Activated naive CD8-positive, alpha-beta T cell (primary cell): ENCODE measurements at regions not wholly inside any gene's neighbourhood (a gene's known extent, or its start where the extent isn't known, plus 50 kb on each side); places are given as distances from the start of the nearest gene placed in this dataset.
"Not testable (repeated sequence)": the region's sequence is repeated elsewhere in the genome, so short reads cannot be mapped to it uniquely, and the experiment has no call there.

Experiments used
- H3K27ac Mint-ChIP-seq: one replicate; pipeline ENCODE4 v1.8.0; 2021; ENCODE audit warnings: mixed read lengths
- H3K27me3 Mint-ChIP-seq: one replicate; pipeline ENCODE4 v1.8.0; 2021; ENCODE audit warnings: mixed read lengths
- H3K36me3 Mint-ChIP-seq: one replicate; pipeline ENCODE4 v1.8.0; 2021; ENCODE audit warnings: mixed read lengths
- H3K4me1 Mint-ChIP-seq: one replicate; pipeline ENCODE4 v1.8.0; 2021; ENCODE audit warnings: low read depth, mixed read lengths
- H3K4me3 Mint-ChIP-seq: one replicate; pipeline ENCODE4 v1.8.0; 2021; ENCODE audit warnings: mild to moderate bottlenecking, mixed read lengths
- H3K9me3 Mint-ChIP-seq: one replicate; pipeline ENCODE4 v1.8.0; 2021; ENCODE audit warnings: low read depth, mixed read lengths

GRCh38 chrX:905848-906566 lies 275.4 kb downstream of the SHOX start:
- Mint-ChIP-seq H3K36me3 (no peaks in the 10 kb centered on the region), H3K9me3 (no peaks in the 10 kb centered on the region), H3K27ac (no peak overlapping the region), H3K4me3 (no peak overlapping the region), H3K4me1 (no peaks in the 10 kb centered on the region), H3K27me3 (peaks cover 3% of the 10 kb centered on the region)

- Mint-ChIP-seq H3K4me1 (no peaks in the 10 kb centered on the region), H3K27me3 (peaks cover 4% of the 10 kb centered on the region), H3K36me3 (no peaks in the 10 kb centered on the region), H3K4me3 (no peak overlapping the region), H3K27ac (no peak overlapping the region), H3K9me3 (no peaks in the 10 kb centered on the region)
Measured at GRCh38 chrX:903116-903515, 272.5 kb downstream of the SHOX start.

- Mint-ChIP-seq H3K27me3 (peaks cover 1% of the 10 kb centered on the region), H3K4me1 (no peaks in the 10 kb centered on the region), H3K36me3 (no peaks in the 10 kb centered on the region), H3K27ac (no peak overlapping the region), H3K4me3 (no peak overlapping the region), H3K9me3 (peaks cover 23% of the 10 kb centered on the region)
Measured at GRCh38 chrX:896256-896655, 265.7 kb downstream of the SHOX start.

- H3K9me3 Mint-ChIP-seq = peaks cover 26% of the 10 kb centered on the region
- H3K27ac Mint-ChIP-seq = no peak overlapping the region
Measured at GRCh38 chrX:889966-890651, 259.5 kb downstream of the SHOX start.

GRCh38 chrX:887724-888123 lies 257.1 kb downstream of the SHOX start:
- not testable (repeated sequence) for H3K4me1 Mint-ChIP-seq, H3K27me3 Mint-ChIP-seq, H3K36me3 Mint-ChIP-seq, H3K9me3 Mint-ChIP-seq, H3K4me3 Mint-ChIP-seq, H3K27ac Mint-ChIP-seq

More at GRCh38 chrX:889966-890651, 259.5 kb downstream of the SHOX start:
- Mint-ChIP-seq H3K36me3 (no peaks in the 10 kb centered on the region), H3K4me3 (no peak overlapping the region), H3K4me1 (no peaks in the 10 kb centered on the region), H3K27me3 (no peaks in the 10 kb centered on the region)

- Mint-ChIP-seq H3K4me3 (no peak overlapping the region), H3K27ac (no peak overlapping the region), H3K9me3 (no peaks in the 10 kb centered on the region), H3K36me3 (no peaks in the 10 kb centered on the region), H3K4me1 (no peaks in the 10 kb centered on the region), H3K27me3 (peaks cover 4% of the 10 kb centered on the region)
Measured at GRCh38 chrX:883588-883987, 253.0 kb downstream of the SHOX start.

- not testable (repeated sequence) for H3K36me3 Mint-ChIP-seq, H3K4me1 Mint-ChIP-seq, H3K4me3 Mint-ChIP-seq, H3K27me3 Mint-ChIP-seq, H3K9me3 Mint-ChIP-seq, H3K27ac Mint-ChIP-seq
Measured at GRCh38 chrX:879756-880698, 249.4 kb downstream of the SHOX start.

- Mint-ChIP-seq H3K36me3 (no peaks in the 10 kb centered on the region), H3K4me1 (no peaks in the 10 kb centered on the region), H3K27ac (no peak overlapping the region), H3K9me3 (peaks cover 3% of the 10 kb centered on the region), H3K27me3 (peaks cover 7% of the 10 kb centered on the region), H3K4me3 (no peak overlapping the region)
Measured at GRCh38 chrX:874061-874460, 243.5 kb downstream of the SHOX start.

- H3K27ac Mint-ChIP-seq = no peak overlapping the region
- no peak overlapping the region for H3K4me3 Mint-ChIP-seq
- no peaks in the 10 kb centered on the region for H3K36me3 Mint-ChIP-seq
Measured at GRCh38 chrX:873016-873415, 242.4 kb downstream of the SHOX start.

GRCh38 chrX:872090-872489 lies 241.5 kb downstream of the SHOX start:
- H3K27me3 Mint-ChIP-seq = peaks cover 14% of the 10 kb centered on the region
- no peaks in the 10 kb centered on the region for H3K9me3 Mint-ChIP-seq
- H3K4me3 Mint-ChIP-seq = no peak overlapping the region
- H3K4me1 Mint-ChIP-seq = no peaks in the 10 kb centered on the region
- H3K27ac Mint-ChIP-seq = no peak overlapping the region
- H3K36me3 Mint-ChIP-seq = no peaks in the 10 kb centered on the region

More at GRCh38 chrX:873016-873415, 242.4 kb downstream of the SHOX start:
- Mint-ChIP-seq H3K4me1 (no peaks in the 10 kb centered on the region), H3K27me3 (peaks cover 10% of the 10 kb centered on the region), H3K9me3 (peaks cover 3% of the 10 kb centered on the region)

- Mint-ChIP-seq H3K9me3 (no peaks in the 10 kb centered on the region), H3K4me3 (no peak overlapping the region), H3K36me3 (no peaks in the 10 kb centered on the region), H3K27ac (no peak overlapping the region), H3K4me1 (no peaks in the 10 kb centered on the region), H3K27me3 (peaks cover 14% of the 10 kb centered on the region)
Measured at GRCh38 chrX:871626-872025, 241.0 kb downstream of the SHOX start.

GRCh38 chrX:867966-868647 lies 237.5 kb downstream of the SHOX start:
- Mint-ChIP-seq H3K27me3 (peaks cover 14% of the 10 kb centered on the region), H3K9me3 (no peaks in the 10 kb centered on the region), H3K27ac (no peak overlapping the region), H3K4me1 (no peaks in the 10 kb centered on the region), H3K4me3 (no peak overlapping the region), H3K36me3 (no peaks in the 10 kb centered on the region)

GRCh38 chrX:867502-867901 lies 236.9 kb downstream of the SHOX start:
- Mint-ChIP-seq H3K9me3 (no peaks in the 10 kb centered on the region), H3K27ac (no peak overlapping the region), H3K27me3 (peaks cover 14% of the 10 kb centered on the region), H3K4me1 (no peaks in the 10 kb centered on the region), H3K36me3 (no peaks in the 10 kb centered on the region), H3K4me3 (no peak overlapping the region)

GRCh38 chrX:866441-866990 lies 235.9 kb downstream of the SHOX start:
- no peaks in the 10 kb centered on the region for H3K4me1 Mint-ChIP-seq
- H3K36me3 Mint-ChIP-seq = no peaks in the 10 kb centered on the region
- peaks cover 14% of the 10 kb centered on the region for H3K27me3 Mint-ChIP-seq
- no peaks in the 10 kb centered on the region for H3K9me3 Mint-ChIP-seq
- H3K4me3 Mint-ChIP-seq = no peak overlapping the region
- no peak overlapping the region for H3K27ac Mint-ChIP-seq
